CD4-positive, CD25-positive, alpha-beta regulatory T cell (primary cell): ENCODE measurements at regions not wholly inside any gene's neighbourhood (a gene's known extent, or its start where the extent isn't known, plus 50 kb on each side); places are given as distances from the start of the nearest gene placed in this dataset.

Source experiments
- ATAC-seq, 2 donors: fragments of 150-1000 bp; cut with Tn5 transposase; one replicate each; pipeline ENCODE4 v1.10.0; 2021; ENCODE audit warnings: low read depth in 2 of 2, moderate number of reproducible peaks in 2 of 2, moderate library complexity in 1 of 2
- DNase-seq, 3 donors: peaks; one replicate each; pipeline versions ENCODE4 v3.0.0 to v3.0.0-alpha.2; 2012 to 2022; ENCODE audit warnings: mixed read lengths in 1 of 3
- H3K27ac ChIP-seq: one replicate; pipeline ENCODE4 v1.7.0; 2013; ENCODE audit warnings: mild to moderate bottlenecking, low read length; ENCODE audit not compliant: insufficient read depth, poor library complexity, severe bottlenecking
- H3K27me3 ChIP-seq: one replicate; pipeline ENCODE4 v1.7.0; 2013; ENCODE audit warnings: low read length; ENCODE audit not compliant: control insufficient read depth, insufficient read depth
- H3K36me3 ChIP-seq: one replicate; pipeline ENCODE4 v1.7.0; 2013; ENCODE audit warnings: mild to moderate bottlenecking, low read length, moderate library complexity; ENCODE audit not compliant: control insufficient read depth, insufficient read depth
- H3K4me1 ChIP-seq: 2 replicates; pipeline ENCODE4 v1.7.0; 2013; ENCODE audit warnings: mild to moderate bottlenecking, low read length; ENCODE audit not compliant: insufficient read depth, control insufficient read depth, poor library complexity, severe bottlenecking
- H3K4me3 ChIP-seq: one replicate; pipeline ENCODE4 v1.7.0; 2013; ENCODE audit warnings: low read depth, mild to moderate bottlenecking, low read length, moderate library complexity
- H3K9me3 ChIP-seq, 2 experiments: 1 replicate in 1 of 2; 2 replicates in 1 of 2; pipeline ENCODE4 v1.7.0; 2013; ENCODE audit warnings: low read length in 2 of 2, mild to moderate bottlenecking in 1 of 2, moderate library complexity in 1 of 2; ENCODE audit not compliant: control insufficient read depth in 2 of 2
- H3K27ac Mint-ChIP-seq, 3 donors: one replicate each; pipeline ENCODE4 v1.8.0; 2020 to 2022; ENCODE audit warnings: mild to moderate bottlenecking in 3 of 3, mixed read lengths in 3 of 3, moderate library complexity in 2 of 3
- H3K27me3 Mint-ChIP-seq: one replicate; pipeline ENCODE4 v1.8.0; 2022; ENCODE audit warnings: mild to moderate bottlenecking, mixed read lengths
- H3K36me3 Mint-ChIP-seq: one replicate; pipeline ENCODE4 v1.8.0; 2020; ENCODE audit warnings: mixed read lengths
- H3K4me1 Mint-ChIP-seq, 4 donors: one replicate each; pipeline ENCODE4 v1.8.0; 2020 to 2022; ENCODE audit warnings: mixed read lengths in 4 of 4, mild to moderate bottlenecking in 1 of 4
- H3K4me3 Mint-ChIP-seq, 4 donors: one replicate each; pipeline ENCODE4 v1.8.0; 2020 to 2022; ENCODE audit warnings: mild to moderate bottlenecking in 4 of 4, mixed read lengths in 4 of 4, moderate library complexity in 3 of 4
- H3K9me3 Mint-ChIP-seq, 7 donors: one replicate each; pipeline ENCODE4 v1.8.0; 2020 to 2022; ENCODE audit warnings: mixed read lengths in 7 of 7, mild to moderate bottlenecking in 3 of 7, moderate library complexity in 2 of 7

GRCh38 chr10:89829262-89829886 lies 128.0 kb downstream of the KIF20B start:
- H3K36me3 ChIP-seq, result no peaks in the 10 kb centered on the region
- H3K4me3 ChIP-seq, result no peak overlapping the region
- peaks cover 38% of the 10 kb centered on the region for H3K27me3 Mint-ChIP-seq
- no peaks in the 10 kb centered on the region for H3K9me3 ChIP-seq
- H3K27ac ChIP-seq, result no peak overlapping the region
- H3K27ac Mint-ChIP-seq, result peak overlapping the region in 1 of 3 donors; percentile 33
- H3K9me3 Mint-ChIP-seq, result peaks cover 0 to 4% (median 1%) of the 10 kb centered on the region in 7 donors
- H3K4me1 Mint-ChIP-seq, result no peaks in the 10 kb centered on the region
- peaks cover 5% of the 10 kb centered on the region for H3K27me3 ChIP-seq
- no peaks in the 10 kb centered on the region for H3K4me1 ChIP-seq
- DNase-seq (no peak), ATAC-seq (no peak)
- H3K36me3 Mint-ChIP-seq, result no peaks in the 10 kb centered on the region
- H3K4me3 Mint-ChIP-seq, result no peak overlapping the region

GRCh38 chr10:89829887-89830269 lies 128.5 kb downstream of the KIF20B start:
- Histone ChIP-seq H3K4me1 (no peaks in the 10 kb centered on the region), H3K27ac (no peak overlapping the region), H3K36me3 (no peaks in the 10 kb centered on the region), H3K27me3 (peaks cover 3% of the 10 kb centered on the region), H3K9me3 (no peaks in the 10 kb centered on the region), H3K4me3 (no peak overlapping the region)
- DNase-seq (no peak), ATAC-seq (no peak)
- H3K9me3 Mint-ChIP-seq, result peaks cover 0 to 4% (median 1%) of the 10 kb centered on the region in 7 donors
- no peaks in the 10 kb centered on the region for H3K4me1 Mint-ChIP-seq
- H3K27me3 Mint-ChIP-seq, result peaks cover 38% of the 10 kb centered on the region
- H3K36me3 Mint-ChIP-seq, result no peaks in the 10 kb centered on the region
- H3K4me3 Mint-ChIP-seq, result no peak overlapping the region
- no peak overlapping the region for H3K27ac Mint-ChIP-seq

GRCh38 chr10:89830624-89831023 lies 129.2 kb downstream of the KIF20B start:
- ATAC-seq (no peak), DNase-seq (no peak)
- Mint-ChIP-seq H3K27me3 (peaks cover 40% of the 10 kb centered on the region), H3K27ac (no peak overlapping the region), H3K4me3 (no peak overlapping the region), H3K36me3 (no peaks in the 10 kb centered on the region), H3K4me1 (no peaks in the 10 kb centered on the region), H3K9me3 (peaks cover 0 to 4% (median 1%) of the 10 kb centered on the region in 7 donors)
- Histone ChIP-seq H3K27ac (no peak overlapping the region), H3K27me3 (peaks cover 5% of the 10 kb centered on the region), H3K9me3 (no peaks in the 10 kb centered on the region), H3K36me3 (no peaks in the 10 kb centered on the region), H3K4me1 (no peaks in the 10 kb centered on the region), H3K4me3 (no peak overlapping the region)

GRCh38 chr10:89836840-89837164 lies 135.4 kb downstream of the KIF20B start:
- H3K36me3 ChIP-seq, result no peaks in the 10 kb centered on the region
- no peaks in the 10 kb centered on the region for H3K9me3 ChIP-seq
- Mint-ChIP-seq H3K9me3 (peaks cover 0 to 4% (median 0%) of the 10 kb centered on the region in 7 donors), H3K27ac (peak overlapping the region in 1 of 3 donors; percentile 69), H3K4me3 (peak overlapping the region; percentile 83 to 89 (median 86)), H3K27me3 (peaks cover 69% of the 10 kb centered on the region), H3K36me3 (no peaks in the 10 kb centered on the region), H3K4me1 (peaks cover 0 to 15% (median 7%) of the 10 kb centered on the region in 4 donors)
- no peak overlapping the region for H3K27ac ChIP-seq
- H3K27me3 ChIP-seq, result peaks cover 21% of the 10 kb centered on the region
- peaks cover 14% of the 10 kb centered on the region for H3K4me1 ChIP-seq
- H3K4me3 ChIP-seq, result no peak overlapping the region
- no peak for ATAC-seq
- no peak for DNase-seq

- H3K36me3 Mint-ChIP-seq, result no peaks in the 10 kb centered on the region
- H3K27me3 Mint-ChIP-seq, result peaks cover 71% of the 10 kb centered on the region
- peaks cover 0 to 15% (median 7%) of the 10 kb centered on the region in 4 donors for H3K4me1 Mint-ChIP-seq
- H3K4me3 Mint-ChIP-seq, result peak overlapping the region; percentile 83 to 92 (median 86)
- H3K9me3 Mint-ChIP-seq, result peaks cover 0 to 4% (median 0%) of the 10 kb centered on the region in 7 donors
- Histone ChIP-seq H3K36me3 (no peaks in the 10 kb centered on the region), H3K4me3 (peak overlapping the region; percentile 57), H3K9me3 (no peaks in the 10 kb centered on the region), H3K27ac (no peak overlapping the region), H3K4me1 (peaks cover 14% of the 10 kb centered on the region), H3K27me3 (peaks cover 21% of the 10 kb centered on the region)
- ATAC-seq, result peak; percentile 39 to 52
- peak overlapping the region in 2 of 3 donors; percentile 34 to 69 for H3K27ac Mint-ChIP-seq
- DNase-seq, result peak; percentile 9 to 33 (median 13)
These were observed 136.0 kb downstream of the KIF20B start for GRCh38 chr10:89837165-89838043.

DNA sequence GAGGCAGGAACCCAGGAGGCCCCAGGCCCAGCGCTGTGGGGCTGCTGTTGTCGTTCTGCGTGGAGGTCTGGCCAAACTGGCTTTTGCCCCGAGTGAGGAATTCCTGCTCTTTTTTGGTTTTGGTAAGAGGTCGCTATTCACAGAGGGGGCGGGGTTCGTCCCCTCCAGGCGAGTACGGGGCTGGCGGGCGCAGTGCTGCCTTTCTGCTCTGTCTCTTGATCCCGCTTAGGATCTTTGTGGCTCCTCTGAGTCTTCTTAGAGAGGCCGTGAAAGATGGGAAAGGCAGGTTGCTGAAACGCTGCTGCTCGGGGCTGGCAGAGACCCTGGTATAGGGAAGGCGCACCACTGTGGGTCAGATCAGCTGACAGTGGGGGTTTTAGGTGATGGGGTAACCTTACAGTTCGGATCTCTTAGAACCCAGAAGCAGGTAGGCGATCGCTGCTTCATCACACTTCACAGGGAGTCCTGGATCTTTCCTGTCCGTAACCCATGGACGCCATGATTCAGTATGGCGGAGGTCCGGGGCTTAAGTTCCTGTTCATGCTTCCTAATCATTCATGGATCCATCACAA lies 136.7 kb downstream of the KIF20B start:
- Histone ChIP-seq H3K27me3 (peaks cover 23% of the 10 kb centered on the region), H3K9me3 (no peaks in the 10 kb centered on the region), H3K4me3 (no peak overlapping the region), H3K27ac (no peak overlapping the region), H3K36me3 (no peaks in the 10 kb centered on the region), H3K4me1 (peaks cover 14% of the 10 kb centered on the region)
- Mint-ChIP-seq H3K9me3 (peaks cover 0 to 1% (median 0%) of the 10 kb centered on the region in 7 donors), H3K27me3 (peaks cover 73% of the 10 kb centered on the region), H3K36me3 (no peaks in the 10 kb centered on the region), H3K4me1 (peaks cover 0 to 15% (median 7%) of the 10 kb centered on the region in 4 donors), H3K4me3 (peak overlapping the region; percentile 8 to 86 (median 84)), H3K27ac (no peak overlapping the region)
- DNase-seq, result no peak
- no peak for ATAC-seq

- peaks cover 0 to 3% of the 10 kb centered on the region in 2 experiments for H3K9me3 ChIP-seq
- no peaks in the 10 kb centered on the region for H3K36me3 Mint-ChIP-seq
- H3K36me3 ChIP-seq, result no peaks in the 10 kb centered on the region
- no peak overlapping the region for H3K27ac ChIP-seq
- no peak for DNase-seq
- H3K4me3 Mint-ChIP-seq, result no peak overlapping the region
- no peaks in the 10 kb centered on the region for H3K4me1 Mint-ChIP-seq
- ATAC-seq, result no peak
- no peak overlapping the region for H3K27ac Mint-ChIP-seq
- peaks cover 47% of the 10 kb centered on the region for H3K27me3 Mint-ChIP-seq
- peaks cover 0 to 4% (median 0%) of the 10 kb centered on the region in 7 donors for H3K9me3 Mint-ChIP-seq
- H3K4me1 ChIP-seq, result no peaks in the 10 kb centered on the region
- no peak overlapping the region for H3K4me3 ChIP-seq
- peaks cover 13% of the 10 kb centered on the region for H3K27me3 ChIP-seq
These were observed 144.3 kb downstream of the KIF20B start for GRCh38 chr10:89845541-89846280.
